ENCODE measurements at regions not wholly inside any gene's neighbourhood (a gene's known extent, or its start where the extent isn't known, plus 50 kb on each side); places are given as distances from the start of the nearest gene placed in this dataset.

- no peak for TF ChIP-seq CTCF (IDR thresholded peaks at IDR 0.05)
- ATAC-seq (no peak), DNase-seq (peak in 1 of 4 donors; percentile 5)
- no peak overlapping the region for H3K27ac ChIP-seq
- no peaks in the 10 kb centered on the region for H3K9me3 ChIP-seq
- H3K36me3 ChIP-seq = no peaks in the 10 kb centered on the region
- H3K4me3 ChIP-seq = no peak overlapping the region
- H3K27me3 ChIP-seq = no peaks in the 10 kb centered on the region
- intact Hi-C loops (cut with DNase I) = no loop called here
- H3K4me1 ChIP-seq = no peaks in the 10 kb centered on the region
Measured at GRCh38 chrX:148133105-148133725, 152.1 kb downstream of the FMR1NB start.

GRCh38 chrX:148134578-148134977 lies 153.4 kb downstream of the FMR1NB start:
- no peak for TF ChIP-seq CTCF (IDR thresholded peaks at IDR 0.05)
- no peaks in the 10 kb centered on the region for H3K36me3 ChIP-seq
- H3K4me1 ChIP-seq = no peaks in the 10 kb centered on the region
- H3K4me3 ChIP-seq = no peak overlapping the region
- intact Hi-C loops (cut with DNase I) = no loop called here
- no peak overlapping the region for H3K27ac ChIP-seq
- ATAC-seq (no peak), DNase-seq (no peak)
- H3K27me3 ChIP-seq = no peaks in the 10 kb centered on the region
- no peaks in the 10 kb centered on the region for H3K9me3 ChIP-seq

GRCh38 chrX:148135738-148136137 lies 154.6 kb downstream of the FMR1NB start:
- Histone ChIP-seq H3K4me1 (no peaks in the 10 kb centered on the region), H3K27ac (no peak overlapping the region), H3K9me3 (no peaks in the 10 kb centered on the region), H3K36me3 (no peaks in the 10 kb centered on the region), H3K4me3 (no peak overlapping the region), H3K27me3 (no peaks in the 10 kb centered on the region)
- no peak for TF ChIP-seq CTCF (IDR thresholded peaks at IDR 0.05)
- ATAC-seq = no peak
- intact Hi-C loops (cut with DNase I) = no loop called here
- peak in 1 of 4 donors; percentile 10 for DNase-seq

- no peak for TF ChIP-seq CTCF (IDR thresholded peaks at IDR 0.05)
- H3K27me3 ChIP-seq = no peaks in the 10 kb centered on the region
- no peak for ATAC-seq
- peaks cover 0 to under 1% of the 10 kb centered on the region in 2 donors for H3K9me3 ChIP-seq
- intact Hi-C loops (cut with DNase I) = no loop called here
- no peaks in the 10 kb centered on the region for H3K36me3 ChIP-seq
- DNase-seq = no peak
- H3K4me1 ChIP-seq = no peaks in the 10 kb centered on the region
- no peak overlapping the region for H3K27ac ChIP-seq
- H3K4me3 ChIP-seq = no peak overlapping the region
Measured at GRCh38 chrX:148146121-148146520, 165.0 kb downstream of the FMR1NB start.

- Histone ChIP-seq H3K27ac (no peak overlapping the region), H3K36me3 (no peaks in the 10 kb centered on the region), H3K4me3 (no peak overlapping the region), H3K27me3 (no peaks in the 10 kb centered on the region), H3K9me3 (no peaks in the 10 kb centered on the region), H3K4me1 (no peaks in the 10 kb centered on the region)
- no peak for TF ChIP-seq CTCF (IDR thresholded peaks at IDR 0.05)
- ATAC-seq = no peak
- intact Hi-C loops (cut with DNase I) = no loop called here
- DNase-seq = no peak
Measured at GRCh38 chrX:148156986-148157385, 175.8 kb downstream of the FMR1NB start.

Measured in left lung (tissue), 4 donors.